ENCODE measurements at regions not wholly inside any gene's neighbourhood (a gene's known extent, or its start where the extent isn't known, plus 50 kb on each side); places are given as distances from the start of the nearest gene placed in this dataset.
A peak's percentile ranks its signal among the peaks of the same experiment; 100 is the strongest.
"Not testable (repeated sequence)": the region's sequence is repeated elsewhere in the genome, so short reads cannot be mapped to it uniquely, and the experiment has no call there.

GRCh38 chr13:99075268-99076191 is 97.7 kb upstream of the DOCK9 start:
- no peak for DNase-seq (ENCODE audit: low spot score)

GRCh38 chr13:99078017-99078771 is 100.3 kb upstream of the DOCK9 start:
- no peak for DNase-seq (ENCODE audit: low spot score)

GRCh38 chr13:99080131-99080530 is 102.3 kb upstream of the DOCK9 start:
- no peak for DNase-seq (ENCODE audit: low spot score)

GRCh38 chr13:99083981-99084380 is 106.1 kb upstream of the DOCK9 start:
- DNase-seq (ENCODE audit: low spot score) = no peak

DNA sequence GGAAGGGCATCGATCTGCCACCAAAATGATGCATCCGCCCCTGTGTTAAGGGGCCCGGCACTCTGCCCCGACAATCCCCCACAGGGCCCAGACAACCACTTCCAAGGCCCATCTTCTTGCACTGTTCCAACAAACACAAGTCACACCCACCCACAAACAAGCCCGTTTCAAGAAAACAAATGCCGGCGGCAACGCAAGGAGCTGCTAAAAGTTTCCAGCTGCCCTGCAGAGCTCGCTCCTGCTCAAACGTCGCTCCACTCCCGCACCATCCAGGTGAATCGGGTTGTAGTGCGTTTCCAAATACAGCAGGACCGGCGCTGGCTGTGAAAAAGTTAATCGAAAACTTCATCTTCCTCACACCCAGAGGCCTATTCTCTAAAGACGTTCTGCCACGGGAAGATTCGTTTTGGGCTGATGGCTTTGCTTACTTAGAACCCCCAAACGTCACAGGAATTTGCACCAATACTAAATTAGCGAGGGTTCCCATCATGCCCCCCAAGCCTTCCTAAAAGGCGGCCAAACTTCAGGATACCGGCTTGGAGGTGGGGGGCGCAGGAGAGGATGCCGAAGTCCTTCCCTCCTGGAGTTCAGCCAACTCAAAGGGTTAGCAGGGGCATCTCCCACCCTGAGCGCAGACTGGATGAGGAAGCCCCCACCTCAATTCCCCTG is 107.4 kb upstream of the DOCK9 start:
- DNase-seq (ENCODE audit: low spot score) = no peak

- no peak for DNase-seq (ENCODE audit: low spot score)
These were observed 108.0 kb upstream of the DOCK9 start for GRCh38 chr13:99085808-99086266.

- DNase-seq (ENCODE audit: low spot score) = peak; percentile 12
These were observed 108.6 kb upstream of the DOCK9 start for GRCh38 chr13:99086267-99087097.

DNA sequence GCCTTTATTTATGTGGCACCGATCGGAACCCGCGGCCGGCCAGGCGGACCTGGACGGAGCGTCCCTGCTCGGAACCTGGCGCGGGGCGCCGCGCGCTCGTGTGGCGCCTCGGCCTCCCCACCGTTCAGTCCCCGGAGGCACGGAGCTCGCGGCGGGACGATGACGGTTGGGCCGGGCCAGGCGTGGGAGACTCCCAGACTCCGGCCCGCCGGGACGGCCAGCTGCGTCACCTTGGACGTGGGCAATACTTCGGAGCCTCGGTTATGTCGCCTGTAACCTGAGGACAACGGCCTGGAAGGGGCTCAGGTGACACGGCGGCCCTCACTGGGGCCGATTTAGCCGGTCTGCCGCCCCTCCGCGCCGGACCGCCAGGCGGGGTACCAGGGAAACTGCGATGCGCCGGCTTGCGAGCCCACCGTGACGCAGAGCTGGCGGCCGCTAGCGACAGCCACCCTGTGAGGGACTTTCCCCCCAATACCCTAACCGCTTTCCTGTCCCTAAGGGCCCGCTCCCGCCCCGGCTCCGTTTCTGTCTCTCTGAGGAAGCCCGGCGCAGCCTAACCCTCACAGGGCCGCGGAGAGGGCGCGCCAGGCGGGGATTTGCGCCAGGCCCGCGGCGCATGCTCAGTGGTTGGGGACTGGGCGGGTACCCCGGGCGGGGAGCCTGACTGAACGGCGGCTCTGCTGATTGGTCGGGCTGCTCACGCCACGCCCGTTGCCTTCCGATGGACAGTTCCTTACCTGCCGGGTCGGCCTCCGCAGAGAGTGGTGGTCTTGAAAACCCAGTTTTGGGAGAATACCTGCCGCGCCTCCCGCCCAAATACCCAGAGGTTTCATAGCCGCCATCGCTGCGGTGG is 109.5 kb upstream of the DOCK9 start:
- peak; percentile 79 for DNase-seq (ENCODE audit: low spot score)

GRCh38 chr13:99087954-99088491 is 110.2 kb upstream of the DOCK9 start:
- DNase-seq (ENCODE audit: low spot score) = no peak

DNA sequence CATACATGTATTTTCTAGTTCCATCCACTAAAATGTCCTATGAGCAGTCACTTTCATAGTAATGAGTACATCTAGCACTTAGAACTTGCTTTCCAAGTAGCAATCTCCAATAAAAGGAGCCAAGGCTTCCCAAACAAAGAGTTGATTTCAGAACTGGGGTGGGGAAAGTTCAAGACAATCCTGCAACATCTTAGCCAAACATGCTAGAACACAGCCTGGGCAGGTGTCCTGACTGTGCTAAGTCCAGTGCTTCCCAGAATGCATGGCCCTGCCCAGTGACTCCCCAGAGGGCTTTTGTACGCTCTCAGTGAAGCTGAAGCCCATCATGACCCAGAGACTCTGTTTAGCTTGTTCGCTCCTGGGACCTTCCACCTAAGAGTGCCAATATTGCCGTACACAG is 106.7 kb upstream of the UBAC2 start:
- DNase-seq (ENCODE audit: low spot score) = no peak

GRCh38 chr13:99101831-99102230 is 98.8 kb upstream of the UBAC2 start:
- not testable (repeated sequence) for DNase-seq (ENCODE audit: low spot score)

- DNase-seq (ENCODE audit: low spot score) = no peak
These were observed 97.1 kb upstream of the UBAC2 start for GRCh38 chr13:99103536-99103935.

DNA sequence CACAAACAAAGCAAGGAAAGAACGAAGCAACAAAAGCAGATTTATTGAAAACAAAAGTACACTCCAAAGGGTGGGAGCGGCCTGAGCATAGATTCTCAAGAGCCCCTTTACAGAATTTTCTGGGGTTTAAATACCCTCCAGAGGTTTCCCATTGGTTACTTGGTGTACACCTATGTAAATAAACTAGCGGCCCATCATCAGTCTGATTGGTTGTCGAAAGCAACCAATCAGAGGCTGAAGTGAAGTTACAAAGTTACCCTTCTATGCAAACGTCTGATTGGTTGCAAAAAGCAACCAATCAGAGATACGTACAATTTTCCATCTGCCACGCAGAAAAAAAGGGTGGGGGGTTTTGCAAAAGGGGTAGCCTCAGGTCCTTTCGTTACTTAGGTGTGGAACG is 96.3 kb upstream of the UBAC2 start:
- no peak for DNase-seq (ENCODE audit: low spot score)

- no peak for DNase-seq (ENCODE audit: low spot score)
These were observed 95.5 kb upstream of the UBAC2 start for GRCh38 chr13:99105160-99105559.

DNA sequence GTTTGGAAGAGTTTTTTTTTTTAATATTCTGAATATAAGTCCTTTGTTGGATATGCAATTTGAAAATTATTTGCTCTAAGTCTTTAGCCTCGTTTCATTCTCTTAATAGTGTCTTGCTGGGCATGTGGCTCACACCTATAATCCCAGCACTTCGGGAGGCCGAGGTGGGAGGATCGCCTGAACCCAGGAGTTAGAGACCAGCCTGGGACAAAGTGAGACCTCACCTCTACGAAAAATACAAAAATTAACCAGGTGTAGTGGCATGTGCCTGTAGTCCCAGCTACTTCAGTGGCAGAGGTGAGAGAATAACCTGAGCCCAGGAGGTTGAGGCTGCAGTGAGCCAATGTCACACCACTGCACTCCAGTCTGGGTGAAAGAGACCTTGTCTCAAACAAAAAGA is 87.3 kb upstream of the UBAC2 start:
- DNase-seq (ENCODE audit: low spot score) = no peak

DNA sequence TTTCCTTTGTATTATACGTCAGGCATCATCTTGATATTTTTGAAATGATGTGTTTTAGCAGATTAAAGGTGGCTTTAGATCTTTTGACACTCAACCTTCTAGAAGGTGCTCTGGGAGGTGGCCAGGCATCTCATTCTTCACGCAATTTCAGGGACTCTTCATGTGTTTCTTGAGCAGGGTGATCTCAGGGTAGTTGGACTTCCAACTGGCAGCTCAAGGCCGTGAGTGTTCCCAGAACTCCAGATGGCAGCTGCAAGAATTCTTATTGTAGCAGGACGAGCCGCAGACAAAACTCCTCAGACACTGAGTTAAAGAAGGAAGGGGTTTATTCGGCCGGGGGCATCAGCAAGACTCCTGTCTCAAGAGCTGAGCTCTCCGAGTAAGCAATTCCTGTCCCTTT is 82.5 kb upstream of the UBAC2 start:
- DNase-seq (ENCODE audit: low spot score) = no peak

GRCh38 chr13:99119656-99120055 is 81.0 kb upstream of the UBAC2 start:
- DNase-seq (ENCODE audit: low spot score) = no peak

DNA sequence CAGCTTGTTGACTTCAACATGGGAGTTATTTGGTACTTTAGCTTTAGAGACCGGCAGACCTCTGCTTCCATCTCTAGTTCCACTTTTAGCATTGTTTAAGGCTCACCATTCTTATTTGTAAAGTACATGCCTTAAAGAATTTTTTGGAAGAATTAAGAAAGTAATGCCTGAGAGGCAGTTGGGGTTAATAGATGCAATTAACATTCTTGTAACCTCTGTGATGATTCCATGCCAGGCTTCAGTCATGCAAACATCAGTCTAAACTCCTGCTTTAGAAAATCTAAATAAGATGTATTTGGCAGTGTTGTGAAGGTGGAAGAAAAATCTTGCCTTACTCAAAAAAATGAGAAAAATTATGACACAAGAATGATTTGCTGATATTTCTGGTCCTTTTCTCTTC is 79.9 kb upstream of the UBAC2 start:
- no peak for DNase-seq (ENCODE audit: low spot score)

- DNase-seq (ENCODE audit: low spot score) = no peak
These were observed 78.5 kb upstream of the UBAC2 start for GRCh38 chr13:99122171-99122570.

Data from A172 (cell line).